ENCODE measurements at regions not wholly inside any gene's neighbourhood (a gene's known extent, or its start where the extent isn't known, plus 50 kb on each side); places are given as distances from the start of the nearest gene placed in this dataset.
"Not testable (repeated sequence)": the region's sequence is repeated elsewhere in the genome, so short reads cannot be mapped to it uniquely, and the experiment has no call there.

GRCh38 chr1:96865731-96866685 lies 144.4 kb downstream of the PTBP2 start:
- no peak for DNase-seq (ENCODE audit: low read depth)

GRCh38 chr1:96872757-96873156 lies 151.2 kb downstream of the PTBP2 start:
- no peak for DNase-seq (ENCODE audit: low read depth)

GRCh38 chr1:96878640-96879039 lies 157.1 kb downstream of the PTBP2 start:
- DNase-seq (ENCODE audit: low read depth), result no peak

GRCh38 chr1:96880626-96881025 lies 159.0 kb downstream of the PTBP2 start:
- DNase-seq (ENCODE audit: low read depth), result no peak

- no peak for DNase-seq (ENCODE audit: low read depth)
Measured at GRCh38 chr1:96882096-96882495, 160.5 kb downstream of the PTBP2 start.

- DNase-seq (ENCODE audit: low read depth), result no peak
Measured at GRCh38 chr1:96886474-96886873, 164.9 kb downstream of the PTBP2 start.

DNA sequence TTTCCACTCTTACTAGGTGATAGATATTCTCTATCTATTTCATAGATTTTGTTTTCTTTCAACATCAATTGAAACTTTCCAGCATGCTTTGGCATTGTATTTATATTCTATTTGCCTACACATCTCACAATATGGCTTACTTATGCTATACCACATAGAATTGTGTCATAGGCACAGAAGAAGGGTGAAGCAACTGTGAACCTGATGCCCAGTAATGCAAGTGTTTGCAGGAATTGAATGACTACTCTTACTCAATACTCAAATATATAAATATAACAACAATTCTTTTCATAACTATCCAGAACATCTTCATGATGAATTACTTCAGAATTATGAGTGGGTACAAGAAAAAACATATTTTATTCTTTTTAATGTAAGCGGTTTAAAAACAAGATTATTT lies 165.9 kb downstream of the PTBP2 start:
- no peak for DNase-seq (ENCODE audit: low read depth)

- DNase-seq (ENCODE audit: low read depth), result no peak
Measured at GRCh38 chr1:96901783-96902363, 180.3 kb downstream of the PTBP2 start.

DNA sequence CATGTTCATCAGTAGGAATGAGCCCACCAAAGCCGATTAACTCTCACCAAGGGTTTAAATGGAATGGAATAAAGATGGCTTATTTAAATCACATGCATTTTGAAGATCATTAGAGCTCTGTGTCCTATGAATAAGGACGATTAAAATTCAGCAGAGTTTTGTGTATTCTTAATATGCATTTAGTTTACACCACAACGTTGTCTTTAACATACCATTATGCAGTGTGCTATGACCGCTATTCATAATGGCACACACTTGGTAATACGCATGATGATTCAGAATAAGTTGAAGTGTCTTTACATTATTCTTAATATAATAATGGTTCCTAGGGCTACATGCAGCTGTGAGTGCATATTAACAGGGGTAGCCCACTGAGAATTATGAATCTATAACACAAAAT lies 190.7 kb downstream of the PTBP2 start:
- no peak for DNase-seq (ENCODE audit: low read depth)

GRCh38 chr1:96915701-96916100 lies 194.1 kb downstream of the PTBP2 start:
- not testable (repeated sequence) for DNase-seq (ENCODE audit: low read depth)

DNA sequence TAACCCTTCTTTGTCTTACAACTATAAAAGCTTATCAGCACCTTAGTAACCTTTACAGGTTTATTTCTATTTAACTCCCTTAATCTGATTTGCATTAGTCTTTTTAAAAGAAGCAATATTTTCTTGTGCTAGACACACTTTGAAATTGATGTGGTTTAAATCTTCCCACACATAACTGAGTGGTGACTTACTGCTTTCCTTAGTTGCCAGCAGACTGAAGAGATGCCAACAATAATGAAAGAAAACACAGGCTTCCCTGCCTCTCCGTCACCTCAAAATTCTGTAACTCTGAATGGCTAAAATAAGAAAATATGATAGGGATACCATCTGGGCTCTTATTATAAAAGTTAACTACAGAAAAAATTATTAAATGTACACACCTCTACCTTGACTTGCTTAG lies 196.8 kb downstream of the PTBP2 start:
- DNase-seq (ENCODE audit: low read depth), result no peak

- DNase-seq (ENCODE audit: low read depth), result no peak
Measured at GRCh38 chr1:96922181-96922580, 200.6 kb downstream of the PTBP2 start.

GRCh38 chr1:96923753-96924152 lies 202.2 kb downstream of the PTBP2 start:
- DNase-seq (ENCODE audit: low read depth), result no peak

GRCh38 chr1:96926176-96926575 lies 204.6 kb downstream of the PTBP2 start:
- no peak for DNase-seq (ENCODE audit: low read depth)

- DNase-seq (ENCODE audit: low read depth), result no peak
Measured at GRCh38 chr1:96927125-96927524, 205.5 kb downstream of the PTBP2 start.

- no peak for DNase-seq (ENCODE audit: low read depth)
Measured at GRCh38 chr1:96931136-96931535, 209.6 kb downstream of the PTBP2 start.

- DNase-seq (ENCODE audit: low read depth), result no peak
Measured at GRCh38 chr1:96934282-96934681, 212.7 kb downstream of the PTBP2 start.

- DNase-seq (ENCODE audit: low read depth), result no peak
Measured at GRCh38 chr1:96944432-96945092, 223.0 kb downstream of the PTBP2 start.

- no peak for DNase-seq (ENCODE audit: low read depth)
Measured at GRCh38 chr1:96945509-96946084, 224.0 kb downstream of the PTBP2 start.

DNA sequence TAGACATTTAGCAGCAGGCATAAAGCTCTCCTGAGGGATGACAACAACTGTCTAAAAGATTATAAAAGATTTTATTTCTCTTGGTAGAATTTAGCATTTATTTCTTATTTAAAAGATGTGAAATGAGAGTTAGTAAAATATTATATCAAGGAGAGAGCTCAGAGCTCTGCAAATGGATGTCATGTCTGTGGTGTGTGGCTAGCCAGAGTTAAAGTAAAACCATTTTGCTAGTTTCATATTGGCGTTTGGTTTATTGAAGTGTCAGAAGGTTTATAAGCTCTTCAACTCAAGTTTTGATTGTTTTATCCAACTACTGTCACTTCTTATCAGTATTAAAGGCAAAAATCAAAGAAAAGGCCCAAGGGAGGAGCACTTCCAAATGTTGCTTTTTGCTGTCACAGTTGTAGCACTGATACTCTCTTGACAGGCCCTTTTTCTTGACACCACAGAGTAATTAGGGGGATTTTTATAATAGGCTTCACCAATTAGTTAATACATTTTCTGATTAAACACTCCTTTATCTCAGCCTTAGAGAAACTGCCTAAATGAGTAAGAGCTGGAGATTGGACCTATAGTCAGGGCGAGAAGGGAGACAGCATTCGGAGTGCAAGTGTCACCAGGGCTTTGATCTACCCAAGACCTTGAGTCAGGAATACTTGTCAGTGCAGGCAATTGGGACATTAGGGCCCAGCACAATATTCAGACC lies 233.9 kb downstream of the PTBP2 start:
- DNase-seq (ENCODE audit: low read depth), result no peak

- DNase-seq (ENCODE audit: low read depth), result no peak
Measured at GRCh38 chr1:96962216-96962615, 240.6 kb downstream of the PTBP2 start.

GRCh38 chr1:96962751-96963211 lies 241.2 kb downstream of the PTBP2 start:
- DNase-seq (ENCODE audit: low read depth), result no peak

All from stimulated activated CD4-positive, alpha-beta T cell treated with anti-CD3 and anti-CD28 coated beads, Interleukin-2, amount 100 ng/mL, for 4 hours (primary cell).